Lower leg skin (tissue), 3 donors: ENCODE measurements at regions not wholly inside any gene's neighbourhood (a gene's known extent, or its start where the extent isn't known, plus 50 kb on each side); places are given as distances from the start of the nearest gene placed in this dataset.

Experiments used
- CTCF ChIP-seq, 3 donors: fragments of 450-650 bp; IDR thresholded peaks; one replicate each; pipeline ENCODE4 v1.5.1; 2016; ENCODE audit warnings: antibody characterized with exemption in 3 of 3, mild to moderate bottlenecking in 3 of 3, moderate library complexity in 2 of 3
- POLR2A ChIP-seq, 2 donors: fragments of 450-650 bp; IDR thresholded peaks; one replicate each; pipeline ENCODE4 v1.6.1; 2016 to 2017; ENCODE audit warnings: antibody characterized with exemption in 2 of 2, mild to moderate bottlenecking in 1 of 2, moderate library complexity in 1 of 2

GRCh38 chr4:12118651-12119213, 690.0 kb upstream of the HS3ST1 start:
- TF ChIP-seq CTCF (IDR thresholded peaks at IDR 0.05) (no peak), POLR2A (IDR thresholded peaks at IDR 0.05) (no peak)
